Stimulated activated CD8-positive, alpha-beta memory T cell treated with anti-CD3 and anti-CD28 coated beads, Interleukin-15, amount 100 ng/mL, for 4 hours (primary cell): ENCODE measurements at regions not wholly inside any gene's neighbourhood (a gene's known extent, or its start where the extent isn't known, plus 50 kb on each side); places are given as distances from the start of the nearest gene placed in this dataset.

ENCODE experiments used
- DNase-seq, 2 donors: peaks; one replicate each; pipeline ENCODE4 v3.0.0-alpha.2; 2020; ENCODE audit warnings: low read depth in 2 of 2

DNA sequence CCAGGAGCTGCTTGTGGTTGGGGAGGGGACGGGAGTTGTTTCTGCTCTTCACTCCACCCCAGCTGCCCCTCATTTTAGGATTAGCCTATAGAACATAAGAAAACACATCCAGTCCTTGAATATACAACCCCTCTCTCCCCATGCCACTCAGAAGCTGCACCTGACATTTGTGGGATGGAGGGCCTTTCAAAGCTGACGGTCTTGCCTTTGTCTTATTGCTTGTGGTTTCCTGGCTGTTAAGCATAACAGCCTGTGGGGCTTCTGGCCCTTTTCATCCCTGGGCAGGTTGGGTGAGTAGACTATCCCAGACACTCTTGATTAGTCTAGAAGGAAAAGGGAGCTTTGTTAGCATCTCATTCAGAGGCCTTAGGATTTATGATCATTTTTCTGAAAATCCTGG lies 407.6 kb upstream of the BOD1L1 start:
- no peak for DNase-seq

GRCh38 chr4:14043203-14043602 lies 415.7 kb upstream of the BOD1L1 start:
- DNase-seq = no peak

GRCh38 chr4:14046642-14047041 lies 419.1 kb upstream of the BOD1L1 start:
- DNase-seq = no peak

DNA sequence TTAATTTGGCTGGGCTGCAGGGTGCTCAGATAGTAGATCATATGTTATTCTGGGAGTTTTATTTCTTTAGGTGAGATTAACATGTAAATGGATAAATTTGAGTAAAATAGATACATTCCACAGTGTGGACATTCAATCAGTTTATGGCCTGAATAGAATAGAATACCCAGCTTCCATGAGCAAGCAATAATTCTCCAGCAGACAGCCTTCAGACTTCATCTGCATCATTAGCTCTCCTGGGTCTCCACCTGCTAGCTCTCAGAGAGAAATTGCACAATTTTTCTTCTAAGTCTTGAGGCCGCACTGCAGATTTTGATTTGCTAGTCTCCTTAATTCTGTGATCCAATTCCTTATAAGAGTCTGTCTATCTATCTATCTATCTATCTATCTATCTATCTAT lies 420.3 kb upstream of the BOD1L1 start:
- no peak for DNase-seq

GRCh38 chr4:14049946-14050345 lies 422.4 kb upstream of the BOD1L1 start:
- DNase-seq = no peak

GRCh38 chr4:14053291-14053690 lies 425.8 kb upstream of the BOD1L1 start:
- no peak for DNase-seq

DNA sequence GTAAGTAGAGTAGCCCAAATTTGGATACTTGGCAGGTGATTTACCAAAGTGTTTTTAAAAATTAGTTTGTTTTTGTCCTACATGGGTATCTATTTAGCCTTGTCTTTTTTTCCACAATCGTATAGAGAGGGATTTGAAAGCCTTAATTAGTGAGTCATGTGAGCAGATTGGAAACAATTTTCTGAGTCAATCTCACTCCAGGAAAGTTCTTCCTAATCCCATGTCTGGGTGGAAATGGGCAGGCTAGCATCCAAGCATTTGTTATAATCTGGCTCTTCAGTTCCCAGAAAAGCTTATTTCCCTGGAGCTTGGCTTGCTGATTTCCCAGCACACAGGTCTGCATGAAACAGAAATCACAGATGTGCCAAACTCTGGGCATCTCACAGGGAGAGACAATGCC lies 426.9 kb upstream of the BOD1L1 start:
- DNase-seq = no peak

DNA sequence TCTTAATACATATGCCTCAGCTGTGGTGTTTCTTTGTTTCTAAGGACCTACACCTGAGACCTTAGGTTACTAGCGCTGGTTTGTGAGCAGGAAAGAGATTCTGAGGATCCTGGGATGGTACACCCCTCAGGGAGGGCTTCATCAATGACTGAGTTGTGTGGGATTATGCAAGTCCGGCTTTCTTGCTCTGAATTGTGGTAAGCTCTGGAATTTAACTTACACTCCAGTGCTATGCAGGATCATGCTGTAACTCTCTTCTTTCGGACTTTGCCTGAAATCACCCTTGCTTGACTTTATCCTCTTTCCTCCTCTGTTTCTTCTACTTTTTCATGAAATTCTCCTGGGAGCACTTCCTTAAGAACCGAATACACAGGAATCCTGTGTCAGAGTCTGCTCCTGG lies 431.5 kb upstream of the BOD1L1 start:
- DNase-seq = no peak

DNA sequence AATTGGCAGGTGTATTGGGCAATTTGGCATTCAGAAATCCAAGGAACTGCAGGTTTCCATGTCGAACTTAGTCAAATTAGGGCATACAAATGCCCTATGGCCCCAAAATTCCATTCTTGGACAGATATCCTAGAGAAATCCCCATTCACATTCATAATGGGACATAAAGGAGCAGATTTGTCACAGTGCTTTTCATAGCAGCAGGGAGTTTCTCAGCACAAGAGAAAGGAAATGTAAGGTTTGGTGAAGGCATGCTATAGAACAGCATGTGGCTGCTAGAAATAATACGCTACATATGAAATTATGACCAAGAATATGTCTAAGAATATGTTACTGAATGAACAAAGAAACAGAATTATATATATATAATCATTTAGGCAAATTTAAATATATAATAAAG lies 437.5 kb upstream of the BOD1L1 start:
- DNase-seq = no peak

DNA sequence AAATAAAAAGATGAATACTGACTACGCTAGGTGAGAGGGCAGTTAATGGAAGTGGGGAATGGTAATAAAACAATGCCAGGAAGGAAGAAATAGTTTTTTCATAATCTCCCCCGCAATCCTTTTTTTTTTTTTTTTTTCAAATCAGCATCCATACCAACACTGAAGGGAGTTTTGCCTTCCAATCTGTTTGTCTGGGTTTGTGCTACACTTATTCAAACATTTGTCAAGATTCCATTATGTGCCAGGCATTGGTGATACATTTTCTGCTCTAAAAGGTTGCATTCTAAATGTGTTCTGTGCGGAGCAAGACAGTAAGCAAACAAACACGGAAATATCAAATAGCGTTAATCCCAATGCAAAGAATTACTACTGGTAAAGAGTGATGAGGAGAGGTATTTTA lies 437.9 kb upstream of the BOD1L1 start:
- DNase-seq = no peak

DNA sequence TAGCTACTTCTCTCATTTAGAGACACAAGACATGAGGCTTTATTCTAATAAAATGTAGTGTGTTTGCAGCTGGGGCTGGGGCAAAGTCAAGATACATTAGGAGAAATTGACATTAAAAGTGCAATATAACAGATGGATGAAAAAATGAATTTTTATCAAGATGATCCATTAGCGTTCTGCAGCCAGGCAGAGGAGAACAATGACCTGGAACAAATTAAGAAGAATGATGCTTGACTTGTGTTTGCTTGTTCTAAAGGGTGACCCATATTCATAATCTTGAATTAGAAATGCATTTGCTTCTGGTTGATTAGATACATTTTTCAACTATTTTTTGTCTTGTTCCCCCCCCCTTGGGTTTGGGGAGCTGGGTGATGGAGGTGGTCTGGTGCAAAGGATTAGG lies 439.5 kb upstream of the BOD1L1 start:
- DNase-seq = no peak

GRCh38 chr4:14069886-14070285 lies 442.4 kb upstream of the BOD1L1 start:
- DNase-seq = no peak

DNA sequence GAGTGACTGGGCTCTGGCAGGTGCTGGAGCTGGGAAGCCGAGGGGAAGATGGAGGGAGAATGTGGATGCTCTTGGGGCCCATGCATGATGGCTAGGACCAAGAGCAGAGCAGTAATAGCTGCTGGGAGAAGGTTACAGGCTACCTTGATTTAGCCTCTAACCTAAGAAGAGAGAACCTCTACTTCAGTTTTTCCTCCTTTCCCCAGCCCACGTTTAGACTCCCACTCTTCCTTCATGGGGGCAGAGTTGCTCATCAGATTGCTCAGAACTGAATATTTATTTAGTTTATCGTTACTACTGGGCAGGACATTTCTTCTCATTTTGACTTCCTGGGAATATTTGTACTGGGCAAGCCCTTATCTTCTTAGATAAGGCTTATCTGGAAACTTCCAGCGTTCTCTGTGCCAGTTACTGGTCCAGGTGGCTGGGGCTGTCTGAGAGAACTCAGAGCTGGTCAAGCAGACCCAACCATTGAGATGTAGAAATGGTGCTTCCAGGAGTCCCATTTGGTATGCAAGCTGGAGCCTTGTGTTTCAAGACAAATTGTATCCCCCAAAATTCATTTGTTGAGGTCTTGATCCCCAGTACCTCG lies 442.9 kb upstream of the BOD1L1 start:
- DNase-seq = no peak

DNA sequence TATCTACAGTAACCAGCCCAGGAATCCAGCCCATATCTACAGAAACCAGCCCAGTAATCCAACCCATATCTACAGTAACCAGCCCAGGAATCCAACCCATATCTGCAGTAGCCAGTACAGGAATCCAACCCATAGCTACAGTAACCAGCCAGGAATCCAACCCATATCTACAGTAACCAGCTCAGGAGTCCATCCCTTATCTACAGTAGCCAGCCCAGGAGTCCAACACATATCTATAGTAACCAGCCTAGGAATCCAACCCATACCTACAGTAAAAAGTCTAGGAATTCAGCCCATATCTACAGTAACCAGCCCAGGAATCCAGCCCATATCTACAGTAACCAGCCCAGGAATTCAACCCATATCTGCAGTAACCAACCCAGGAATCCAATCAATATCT lies 445.0 kb upstream of the BOD1L1 start:
- DNase-seq = no peak

GRCh38 chr4:14076776-14077175 lies 449.3 kb upstream of the BOD1L1 start:
- DNase-seq = no peak

- DNase-seq = no peak
Measured at GRCh38 chr4:14078326-14078725, 450.8 kb upstream of the BOD1L1 start.

DNA sequence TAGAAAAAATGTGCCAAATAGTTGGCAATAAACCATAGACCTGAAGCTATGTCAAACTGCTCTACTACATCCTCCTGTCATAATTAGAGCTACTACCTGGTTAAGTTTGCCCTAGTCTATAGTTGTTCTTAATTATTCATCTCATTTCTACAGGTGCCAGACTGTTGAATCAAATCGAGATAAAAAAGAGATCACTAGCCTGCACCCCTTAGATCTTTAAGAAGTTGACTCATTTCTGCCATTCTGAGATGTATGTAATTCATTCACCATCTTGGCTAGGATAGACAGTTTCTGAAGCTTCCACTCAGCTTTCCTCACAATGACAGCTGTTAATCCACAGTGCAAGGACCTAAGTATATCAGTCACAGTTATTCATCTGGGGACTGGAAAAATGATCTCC lies 452.1 kb upstream of the BOD1L1 start:
- DNase-seq = no peak

GRCh38 chr4:14083150-14083549 lies 455.6 kb upstream of the BOD1L1 start:
- DNase-seq = no peak

- DNase-seq = no peak
Measured at GRCh38 chr4:14084598-14084997, 457.1 kb upstream of the BOD1L1 start.

GRCh38 chr4:14087459-14087858 lies 459.9 kb upstream of the BOD1L1 start:
- DNase-seq = no peak

GRCh38 chr4:14087921-14088320 lies 460.4 kb upstream of the BOD1L1 start:
- DNase-seq = no peak

DNA sequence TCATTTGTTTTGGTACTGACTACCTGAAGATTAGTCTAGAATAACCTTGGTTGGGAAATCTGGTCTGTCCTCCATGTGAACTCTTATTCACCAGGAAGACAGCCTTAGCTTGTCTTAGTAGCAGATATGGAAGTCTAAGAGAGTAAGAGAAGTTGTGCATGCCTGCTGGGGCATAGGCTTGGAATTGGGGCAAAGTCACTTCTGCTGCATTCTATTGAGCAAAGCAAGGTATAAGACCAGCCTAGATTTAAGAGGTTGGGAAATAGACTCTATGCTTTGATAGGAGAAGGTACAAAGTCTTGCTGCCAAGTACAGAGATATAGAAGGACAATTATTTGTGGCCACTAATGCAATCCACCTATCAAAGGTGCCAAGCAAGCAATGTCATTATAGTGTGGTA lies 464.0 kb upstream of the BOD1L1 start:
- DNase-seq = no peak

GRCh38 chr4:14091966-14092365 lies 464.4 kb upstream of the BOD1L1 start:
- DNase-seq = no peak

- no peak for DNase-seq
Measured at GRCh38 chr4:14092741-14093140, 465.2 kb upstream of the BOD1L1 start.

DNA sequence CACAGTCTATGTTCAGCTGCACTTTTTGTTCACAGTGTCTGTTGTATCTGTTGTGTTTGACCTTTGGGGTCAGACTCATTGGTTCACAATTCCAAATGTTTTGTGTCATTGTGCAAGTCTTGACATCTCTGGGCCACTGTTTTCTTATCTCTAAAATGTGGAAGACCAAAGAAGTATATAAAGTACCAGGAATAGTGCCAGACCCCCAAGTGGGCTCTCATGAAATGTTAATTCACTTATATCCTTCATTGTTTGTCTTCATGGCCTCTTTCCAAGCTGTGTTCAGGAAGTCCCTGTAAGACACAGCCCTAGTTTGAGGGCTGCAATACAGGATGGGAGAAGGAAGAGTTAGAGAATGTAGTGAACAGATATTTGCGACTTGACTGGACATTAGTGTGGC lies 468.3 kb upstream of the BOD1L1 start:
- DNase-seq = no peak
